Endothelial cell of umbilical vein (primary cell): ENCODE measurements at regions not wholly inside any gene's neighbourhood (a gene's known extent, or its start where the extent isn't known, plus 50 kb on each side); places are given as distances from the start of the nearest gene placed in this dataset.

Source experiments
- BruUV-seq: library from RNA; stranded (reverse); fragments of 400-500 nt; replicated peaks from 2 replicates; lab custom pipeline; 2021; lab: Mats Ljungman, UMichigan
- CTCF ChIA-PET: fragments of 300-600, 350-600 bp; sonication (Branson Sonifier 250); formaldehyde crosslinking; loops from one replicate; lab custom pipeline; 2021; ENCODE audit warnings: antibody characterized with exemption, inconsistent platforms; lab: Charles Lee
- POLR2A ChIA-PET: fragments of 300-600, 350-600 bp; sonication (Branson Sonifier 250); formaldehyde crosslinking; loops from one replicate; lab custom pipeline; 2021; ENCODE audit warnings: antibody characterized with exemption, inconsistent platforms; lab: Charles Lee
- DNase-seq: peaks from one replicate; pipeline ENCODE4 v3.0.0-alpha.2; 2011; ENCODE audit warnings: low read depth, low spot score
- FAIRE-seq: peaks from 2 replicates; lab custom pipeline; 2011; peaks lifted over from hg19 to GRCh38; lab: Jason Lieb, UNC
- H2AFZ ChIP-seq: 2 replicates; pipeline ENCODE4 v1.6.0; 2012; ENCODE audit warnings: low read depth, low read length, control low read depth, inconsistent platforms
- H3K27ac ChIP-seq: 2 replicates; pipeline ENCODE4 v1.5.1; 2011; ENCODE audit warnings: low read depth, mild to moderate bottlenecking, control low read depth, low read length, moderate library complexity; ENCODE audit not compliant: insufficient read depth
- H3K27me3 ChIP-seq, 2 experiments: 2 replicates each; pipeline versions ENCODE4 v1.6.0 to v1.6.1; 2011; ENCODE audit warnings: low read length in 2 of 2, mixed read lengths in 1 of 2; ENCODE audit not compliant: control insufficient read depth in 2 of 2, insufficient read depth in 2 of 2
- H3K36me3 ChIP-seq, 2 experiments: 2 replicates in 1 of 2; 3 replicates in 1 of 2; pipeline ENCODE4 v1.5.1; 2011; ENCODE audit warnings: low read length in 2 of 2, mild to moderate bottlenecking in 1 of 2, moderate library complexity in 1 of 2; ENCODE audit not compliant: control insufficient read depth in 2 of 2, insufficient read depth in 2 of 2; ENCODE audit errors: extremely low read depth in 1 of 2
- H3K4me1 ChIP-seq: 3 replicates; pipeline ENCODE4 v1.5.1; 2011; ENCODE audit warnings: mild to moderate bottlenecking, low read length; ENCODE audit not compliant: control insufficient read depth, insufficient read depth; ENCODE audit errors: extremely low read depth
- H3K4me2 ChIP-seq: 2 replicates; pipeline ENCODE4 v1.6.1; 2011; ENCODE audit warnings: low read length, control low read depth, mixed read lengths; ENCODE audit not compliant: insufficient read depth
- H3K4me3 ChIP-seq, 3 experiments: fragments of 200-600 bp in 1 of 3; sonication (generic), shearing (Covaris generic) in 1 of 3; replicated peaks in 1 of 3; 2 replicates each; pipeline ENCODE4 v1.5.1; 2011 to 2016; ENCODE audit warnings: control low read depth in 3 of 3, low read length in 3 of 3, mild to moderate bottlenecking in 2 of 3, inconsistent platforms in 1 of 3, low read depth in 1 of 3, moderate library complexity in 1 of 3; ENCODE audit not compliant: insufficient read depth in 1 of 3
- H3K79me2 ChIP-seq: 2 replicates; pipeline ENCODE4 v1.6.0; 2012; ENCODE audit warnings: low read length, inconsistent platforms; ENCODE audit not compliant: control insufficient read depth, insufficient read depth
- H3K9ac ChIP-seq: replicated peaks from 2 replicates; pipeline ENCODE3; 2011; ENCODE audit warnings: low read length, control low read depth; ENCODE audit not compliant: insufficient read depth; ENCODE audit errors: extremely low read depth
- H3K9me1 ChIP-seq: replicated peaks from 3 replicates; pipeline ENCODE4 v1.6.0; 2011; ENCODE audit warnings: mild to moderate bottlenecking, low read length; ENCODE audit not compliant: control insufficient read depth, insufficient read depth; ENCODE audit errors: extremely low read depth
- H3K9me3 ChIP-seq: replicated peaks from 2 replicates; pipeline ENCODE4 v1.5.1; 2012; ENCODE audit warnings: low read length, inconsistent platforms; ENCODE audit not compliant: control insufficient read depth, insufficient read depth
- H4K20me1 ChIP-seq: replicated peaks from 2 replicates; pipeline ENCODE3; 2011; ENCODE audit warnings: mild to moderate bottlenecking, low read length; ENCODE audit not compliant: control insufficient read depth, insufficient read depth; ENCODE audit errors: extremely low read depth
- EZH2 ChIP-seq: IDR thresholded peaks from 2 replicates; pipeline ENCODE4 v1.6.1; 2012; ENCODE audit warnings: borderline replicate concordance, low read depth, mild to moderate bottlenecking, moderate library complexity, low read length, inconsistent platforms; ENCODE audit not compliant: severe bottlenecking
- FOS ChIP-seq: IDR thresholded peaks from 2 replicates; pipeline ENCODE4 v1.6.1; 2011; ENCODE audit warnings: mild to moderate bottlenecking, low read length, moderate library complexity, borderline replicate concordance; ENCODE audit not compliant: insufficient read depth
- GATA2 ChIP-seq: IDR thresholded peaks from 2 replicates; pipeline ENCODE4 v1.7.0; 2011; ENCODE audit warnings: low read depth, mild to moderate bottlenecking, moderate library complexity, mixed read lengths, low read length; ENCODE audit not compliant: insufficient read length, insufficient read depth
- JUN ChIP-seq: IDR thresholded peaks from 2 replicates; pipeline ENCODE4 v1.6.1; 2011; ENCODE audit warnings: borderline replicate concordance, low read depth; ENCODE audit not compliant: insufficient read length, insufficient read depth
- MYC ChIP-seq: IDR thresholded peaks from one replicate; pipeline ENCODE4 v1.6.1; 2011; ENCODE audit warnings: mild to moderate bottlenecking, low read depth, low read length
- POLR2A ChIP-seq: IDR thresholded peaks from 2 replicates; pipeline ENCODE4 v1.6.1; 2012; ENCODE audit warnings: low read depth, mild to moderate bottlenecking, control low read depth, low read length
- POLR2AphosphoS5 ChIP-seq: IDR thresholded peaks from 2 replicates; pipeline ENCODE4 v1.6.1; 2012; ENCODE audit warnings: low read depth, mild to moderate bottlenecking, control low read depth, low read length, moderate library complexity; ENCODE audit not compliant: insufficient read depth
- dilution Hi-C: fragments of 300-500 bp; cut with MboI; formaldehyde crosslinking; loops from one replicate; pipeline ENCODE4 v1.15.0; 2019; ENCODE audit warnings: low sequenced_read_pairs; ENCODE audit not compliant: extremely low pct_ligation_motif_present
- intact Hi-C: fragments of 100-400 bp; cut with micrococcal nuclease; formaldehyde crosslinking; loops from one replicate; pipeline ENCODE4 v1.10.0; 2022
- TF ChIP-seq, protein P1 (sequence below), 2 donors: IDR thresholded peaks; 1 replicate in 1 of 2; 2 replicates in 1 of 2; pipeline ENCODE4 v1.5.1; 2011; ENCODE audit warnings: low read length in 2 of 2, mild to moderate bottlenecking in 2 of 2, moderate library complexity in 2 of 2, control low read depth in 1 of 2, inconsistent platforms in 1 of 2, low read depth in 1 of 2; ENCODE audit not compliant: insufficient read depth in 1 of 2; ENCODE audit errors: extremely low read depth in 1 of 2
- TF ChIP-seq, protein P2 (sequence below): IDR thresholded peaks from 2 replicates; pipeline ENCODE4 v1.6.1; 2011; ENCODE audit not compliant: insufficient read depth, insufficient read length

GRCh38 chr1:63069214-63069613, 253.2 kb upstream of the FOXD3 start:
- peaks cover 14 to 21% of the 10 kb centered on the region in 2 experiments for H3K27me3 ChIP-seq
- H3K79me2 ChIP-seq: no peaks in the 10 kb centered on the region
- no peaks in the 10 kb centered on the region for H3K9me3 ChIP-seq
- H3K4me1 ChIP-seq: no peaks in the 10 kb centered on the region
- intact Hi-C loops: no loop called here
- no peak overlapping the region for H3K27ac ChIP-seq
- H3K9me1 ChIP-seq: no peaks in the 10 kb centered on the region
- no peak overlapping the region for H3K4me2 ChIP-seq
- ChIA-PET POLR2A (no interaction called here), CTCF (no interaction called here)
- no peaks in the 10 kb centered on the region for H4K20me1 ChIP-seq
- DNase-seq (no peak), FAIRE-seq (no peak)
- TF ChIP-seq POLR2AphosphoS5 (no peak), FOS (no peak), MYC (no peak), POLR2A (no peak), JUN (no peak), EZH2 (no peak), GATA2 (no peak)
- TF ChIP-seq, protein P1, sequence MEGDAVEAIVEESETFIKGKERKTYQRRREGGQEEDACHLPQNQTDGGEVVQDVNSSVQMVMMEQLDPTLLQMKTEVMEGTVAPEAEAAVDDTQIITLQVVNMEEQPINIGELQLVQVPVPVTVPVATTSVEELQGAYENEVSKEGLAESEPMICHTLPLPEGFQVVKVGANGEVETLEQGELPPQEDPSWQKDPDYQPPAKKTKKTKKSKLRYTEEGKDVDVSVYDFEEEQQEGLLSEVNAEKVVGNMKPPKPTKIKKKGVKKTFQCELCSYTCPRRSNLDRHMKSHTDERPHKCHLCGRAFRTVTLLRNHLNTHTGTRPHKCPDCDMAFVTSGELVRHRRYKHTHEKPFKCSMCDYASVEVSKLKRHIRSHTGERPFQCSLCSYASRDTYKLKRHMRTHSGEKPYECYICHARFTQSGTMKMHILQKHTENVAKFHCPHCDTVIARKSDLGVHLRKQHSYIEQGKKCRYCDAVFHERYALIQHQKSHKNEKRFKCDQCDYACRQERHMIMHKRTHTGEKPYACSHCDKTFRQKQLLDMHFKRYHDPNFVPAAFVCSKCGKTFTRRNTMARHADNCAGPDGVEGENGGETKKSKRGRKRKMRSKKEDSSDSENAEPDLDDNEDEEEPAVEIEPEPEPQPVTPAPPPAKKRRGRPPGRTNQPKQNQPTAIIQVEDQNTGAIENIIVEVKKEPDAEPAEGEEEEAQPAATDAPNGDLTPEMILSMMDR (IDR thresholded peaks at IDR 0.05; ENCODE audit: extremely low read depth in 1 of 2, insufficient read depth in 1 of 2, low read depth in 1 of 2, low read length in 2 of 2): no peak
- TF ChIP-seq, protein P2, sequence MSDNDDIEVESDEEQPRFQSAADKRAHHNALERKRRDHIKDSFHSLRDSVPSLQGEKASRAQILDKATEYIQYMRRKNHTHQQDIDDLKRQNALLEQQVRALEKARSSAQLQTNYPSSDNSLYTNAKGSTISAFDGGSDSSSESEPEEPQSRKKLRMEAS: no peak
- H3K4me3 ChIP-seq: no peak overlapping the region
- no peaks in the 10 kb centered on the region for H3K36me3 ChIP-seq
- no peak overlapping the region for H3K9ac ChIP-seq
- BruUV-seq: no TSS peak
- dilution Hi-C loops: no loop called here
- H2AFZ ChIP-seq: no peak overlapping the region
